ENCODE measurements at regions not wholly inside any gene's neighbourhood (a gene's known extent, or its start where the extent isn't known, plus 50 kb on each side); places are given as distances from the start of the nearest gene placed in this dataset.

DNA sequence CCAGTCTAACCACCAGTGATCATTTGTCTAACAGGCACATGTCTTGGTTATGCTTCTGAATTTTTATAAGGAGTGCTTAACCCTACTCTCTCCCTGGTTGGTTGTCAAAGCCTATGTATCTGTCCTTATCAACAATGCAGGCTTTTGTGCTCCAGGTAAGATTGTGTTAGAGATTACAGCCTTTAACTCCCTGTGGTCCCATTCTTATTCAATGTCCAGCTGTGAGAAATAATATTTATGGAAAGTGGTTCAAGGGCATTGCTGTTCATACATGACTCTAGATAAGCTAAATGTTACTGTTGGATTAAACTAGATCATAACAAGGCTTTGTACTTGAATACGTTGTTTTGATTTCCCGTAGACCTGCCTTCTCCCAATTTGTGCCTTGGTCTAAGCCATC is 146.1 kb upstream of the TSC22D2 start:
- no peak overlapping the region for H2BK20ac ChIP-seq (ENCODE audit: low read length)
- H3K23ac ChIP-seq (ENCODE audit: insufficient read length), result no peak overlapping the region
- no peak overlapping the region for H4K91ac ChIP-seq (replicated peaks; ENCODE audit: insufficient read length, low read length)
- H3K23me2 ChIP-seq (ENCODE audit: low read depth, low read length), result no peaks in the 10 kb centered on the region
- no peak overlapping the region for H3K4ac ChIP-seq (replicated peaks; ENCODE audit: insufficient read length, low read depth, low read length)
- no peak overlapping the region for H2BK120ac ChIP-seq (replicated peaks; ENCODE audit: low read depth, low read length)
- no peak overlapping the region for H3K27ac ChIP-seq (ENCODE audit: low read depth, low read length)
- 95% methylated on average over 2 of the region's 2 CpGs; no CpG with 5 or more reads in 1 of the 2 experiments for WGBS, 2 experiments (ENCODE audit: extremely low coverage in 1 of 2, insufficient coverage in 1 of 2, insufficient read length in 1 of 2, insufficient replicate concordance in 2 of 2, low coverage in 1 of 2, low lambda C conversion rate in 2 of 2, missing lambda C conversion rate in 1 of 2)
- no peak overlapping the region for H4K8ac ChIP-seq (ENCODE audit: extremely low read depth, insufficient read depth, low read length)
- POLR2A ChIA-PET (ENCODE audit: partially characterized antibody), result no interaction called here
- no peaks in the 10 kb centered on the region for H3K79me1 ChIP-seq (ENCODE audit: low read depth, low read length)
- no peak overlapping the region for H2BK12ac ChIP-seq (ENCODE audit: low read depth, low read length)
- H2AFZ ChIP-seq (ENCODE audit: low read length), result no peak overlapping the region
- CTCF ChIA-PET (ENCODE audit: partially characterized antibody), result no interaction called here
- no peaks in the 10 kb centered on the region for H3K9me3 ChIP-seq (ENCODE audit: insufficient read depth in 2 of 2, low read depth in 1 of 2, low read length in 1 of 2)
- no peak overlapping the region for H3K4me2 ChIP-seq (ENCODE audit: insufficient read depth in 1 of 2, low read depth in 2 of 2, low read length in 2 of 2)
- no peaks in the 10 kb centered on the region for H3K79me2 ChIP-seq (ENCODE audit: control insufficient read depth in 1 of 2, insufficient read depth in 2 of 2, low read length in 2 of 2)
- FAIRE-seq (no peak), DNase-seq (ENCODE audit: low read depth in 1 of 2, low spot score in 2 of 2) (no peak)
- no peaks in the 10 kb centered on the region for H3K36me3 ChIP-seq (ENCODE audit: control insufficient read depth in 2 of 4, insufficient read depth in 4 of 4, low read length in 3 of 4)
- no peaks in the 10 kb centered on the region for H3K4me1 ChIP-seq (replicated peaks in 1 of 4; ENCODE audit: control insufficient read depth in 3 of 4, insufficient read depth in 4 of 4, low read length in 3 of 4)
- no peak overlapping the region for H3K56ac ChIP-seq (replicated peaks; ENCODE audit: insufficient read length, low read depth, low read length)
- peaks cover 0 to 1% (median 0%) of the 10 kb centered on the region in 4 experiments; a peak in 1 of 7 replicates for H3K27me3 ChIP-seq (replicated peaks in 1 of 4; ENCODE audit: control insufficient read depth in 3 of 4, extremely low read depth in 1 of 4, insufficient read depth in 3 of 4, low read length in 3 of 4)
- no peak overlapping the region for H4K5ac ChIP-seq (ENCODE audit: insufficient read length, low read depth, low read length)
- no peak for TF ChIP-seq KDM4A (IDR thresholded peaks at IDR 0.05; ENCODE audit: low read depth, low read length, severe bottlenecking)
- no peak for TF ChIP-seq SP2 (IDR thresholded peaks at IDR 0.05; ENCODE audit: low read length)
- no peak for TF ChIP-seq POLR2A (IDR thresholded peaks at IDR 0.05; ENCODE audit: control extremely low read depth in 1 of 2, low read depth in 2 of 2, low read length in 2 of 2)
- TF ChIP-seq MAFK (IDR thresholded peaks at IDR 0.05; ENCODE audit: low read depth, low read length), result no peak
- no peak for TF ChIP-seq RAD21 (IDR thresholded peaks at IDR 0.05 in 1 of 2, conservative IDR thresholded peaks at IDR 0.05 in 1 of 2; ENCODE audit: low read depth in 2 of 2, low read length in 2 of 2)
- no peak overlapping the region for H2AK5ac ChIP-seq (ENCODE audit: low read depth, low read length)
- H2BK5ac ChIP-seq (ENCODE audit: low read depth, low read length), result no peak overlapping the region
- H3K18ac ChIP-seq (ENCODE audit: extremely low read depth, low read length), result no peak overlapping the region
- no peak overlapping the region for H2BK15ac ChIP-seq (ENCODE audit: low read length)
- no peak overlapping the region for H3K9ac ChIP-seq (replicated peaks in 1 of 4; ENCODE audit: extremely low read depth in 1 of 4, low read depth in 3 of 4, low read length in 3 of 4)
- no peak overlapping the region for H3K14ac ChIP-seq (ENCODE audit: insufficient read length)
- H3K4me3 ChIP-seq (ENCODE audit: extremely low read depth in 1 of 4, insufficient read depth in 2 of 4, low read depth in 3 of 4, low read length in 4 of 4), result no peak overlapping the region
- no peaks in the 10 kb centered on the region for H4K20me1 ChIP-seq (replicated peaks in 1 of 2; ENCODE audit: control insufficient read depth in 1 of 2, insufficient read depth in 2 of 2, low read length in 2 of 2)
